ENCODE measurements at regions not wholly inside any gene's neighbourhood (a gene's known extent, or its start where the extent isn't known, plus 50 kb on each side); places are given as distances from the start of the nearest gene placed in this dataset.

DNA sequence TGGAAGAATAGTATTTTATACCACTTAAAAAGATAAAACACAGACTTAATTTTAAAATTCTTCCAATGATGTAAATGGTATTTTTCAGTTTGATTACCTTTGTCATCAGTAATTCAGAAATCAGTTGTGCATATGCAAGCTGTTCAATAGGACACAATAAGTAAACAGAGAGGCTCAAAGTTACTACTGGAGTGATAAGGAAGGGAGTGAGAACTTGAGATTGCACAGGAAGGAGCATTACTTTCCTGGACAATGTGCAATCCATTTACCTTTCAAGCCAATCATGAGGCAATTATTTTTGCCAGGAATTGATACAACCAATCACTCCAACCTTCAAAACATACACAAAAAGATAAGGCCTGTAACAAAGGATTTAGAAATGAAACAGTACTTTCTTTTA lies 1024.3 kb downstream of the RAPGEF2 start:
- ATAC-seq = no peak
- TF ChIP-seq, protein P1, sequence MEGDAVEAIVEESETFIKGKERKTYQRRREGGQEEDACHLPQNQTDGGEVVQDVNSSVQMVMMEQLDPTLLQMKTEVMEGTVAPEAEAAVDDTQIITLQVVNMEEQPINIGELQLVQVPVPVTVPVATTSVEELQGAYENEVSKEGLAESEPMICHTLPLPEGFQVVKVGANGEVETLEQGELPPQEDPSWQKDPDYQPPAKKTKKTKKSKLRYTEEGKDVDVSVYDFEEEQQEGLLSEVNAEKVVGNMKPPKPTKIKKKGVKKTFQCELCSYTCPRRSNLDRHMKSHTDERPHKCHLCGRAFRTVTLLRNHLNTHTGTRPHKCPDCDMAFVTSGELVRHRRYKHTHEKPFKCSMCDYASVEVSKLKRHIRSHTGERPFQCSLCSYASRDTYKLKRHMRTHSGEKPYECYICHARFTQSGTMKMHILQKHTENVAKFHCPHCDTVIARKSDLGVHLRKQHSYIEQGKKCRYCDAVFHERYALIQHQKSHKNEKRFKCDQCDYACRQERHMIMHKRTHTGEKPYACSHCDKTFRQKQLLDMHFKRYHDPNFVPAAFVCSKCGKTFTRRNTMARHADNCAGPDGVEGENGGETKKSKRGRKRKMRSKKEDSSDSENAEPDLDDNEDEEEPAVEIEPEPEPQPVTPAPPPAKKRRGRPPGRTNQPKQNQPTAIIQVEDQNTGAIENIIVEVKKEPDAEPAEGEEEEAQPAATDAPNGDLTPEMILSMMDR (IDR thresholded peaks at IDR 0.05) = no peak
- intact Hi-C loops (cut with DNase I) = no loop called here

DNA sequence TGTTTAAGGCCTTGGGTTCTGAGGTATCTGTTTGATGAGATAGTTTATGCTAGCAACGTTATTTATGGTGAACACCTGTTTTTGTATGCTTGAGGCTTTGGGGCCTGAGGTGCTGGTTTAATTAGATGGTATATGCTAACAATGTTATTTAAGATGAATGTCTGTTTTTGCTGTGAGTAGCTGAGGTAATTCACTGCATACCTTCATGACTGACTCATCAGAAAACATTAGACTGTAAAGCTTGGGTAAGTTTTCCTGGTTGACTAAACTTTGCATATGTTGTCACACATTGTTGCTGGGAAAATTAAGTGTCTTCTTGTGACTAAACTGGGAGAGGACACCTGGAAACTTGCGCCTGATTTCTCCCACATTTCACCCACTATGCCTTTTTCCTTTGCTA lies 1026.6 kb downstream of the RAPGEF2 start:
- intact Hi-C loops (cut with DNase I) = no loop called here
- Histone ChIP-seq H3K36me3 (ENCODE audit: insufficient read depth in 1 of 2, low read depth in 1 of 2) (no peaks in the 10 kb centered on the region), H3K27ac (no peak overlapping the region), H3K27me3 (ENCODE audit: insufficient read depth in 3 of 3, low read length in 2 of 3) (no peaks in the 10 kb centered on the region), H3K9me3 (peaks cover under 1% of the 10 kb centered on the region), H3K4me1 (no peaks in the 10 kb centered on the region), H3K4me3 (no peak overlapping the region)
- 58 to 62% (median 58%) methylated on average over 2 of the region's 2 CpGs for WGBS, 3 donors
- DNase-seq (no peak), ATAC-seq (no peak)
- TF ChIP-seq, protein P1 (IDR thresholded peaks at IDR 0.05) = no peak

More for the DNA sequence above, 1024.3 kb downstream of the RAPGEF2 start:
- DNase-seq = no peak
- Histone ChIP-seq H3K4me1 (no peaks in the 10 kb centered on the region), H3K4me3 (no peak overlapping the region), H3K9me3 (no peaks in the 10 kb centered on the region), H3K27me3 (ENCODE audit: insufficient read depth in 3 of 3, low read length in 2 of 3) (no peaks in the 10 kb centered on the region), H3K27ac (no peak overlapping the region), H3K36me3 (ENCODE audit: insufficient read depth in 1 of 2, low read depth in 1 of 2) (no peaks in the 10 kb centered on the region)

DNA sequence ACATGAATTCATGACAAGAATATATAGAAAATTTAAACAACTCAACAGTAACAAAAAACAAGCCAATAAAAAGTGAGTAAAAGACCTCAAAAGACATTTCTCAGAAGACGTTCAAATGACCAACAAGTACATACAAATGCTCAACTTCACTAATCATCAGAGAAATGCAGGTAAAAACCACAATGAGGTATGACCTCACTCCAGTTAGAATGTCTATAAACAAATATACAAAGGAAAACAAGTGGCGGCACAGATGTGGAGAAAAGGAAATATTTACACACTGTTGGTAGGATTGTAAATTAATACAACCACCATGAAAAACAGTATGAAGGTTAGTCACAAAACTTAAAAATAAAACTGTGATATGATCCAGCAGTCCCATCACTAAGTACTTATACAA lies 1033.1 kb downstream of the RAPGEF2 start:
- DNase-seq = no peak
- WGBS, 3 donors = 73 to 85% (median 74%) methylated on average over 2 of the region's 2 CpGs

DNA sequence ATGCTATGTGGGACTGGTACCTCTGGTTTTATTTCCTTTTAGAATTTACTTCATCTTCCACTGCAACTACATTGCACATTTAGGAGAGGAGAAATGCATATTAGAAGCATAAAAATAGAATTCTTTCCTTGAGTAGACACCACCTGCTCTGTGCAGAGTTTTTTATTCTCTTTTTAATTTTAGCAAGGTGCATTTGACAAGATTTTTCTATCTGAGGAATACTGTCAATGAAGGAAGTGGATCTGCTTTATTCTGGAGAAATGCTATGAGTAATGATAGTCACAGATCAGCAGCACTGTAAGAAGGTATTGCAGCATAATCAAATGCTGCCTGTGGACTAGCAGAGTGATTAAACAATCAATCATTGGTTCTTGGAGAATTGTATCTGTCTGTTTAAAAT lies 1038.3 kb downstream of the RAPGEF2 start:
- no peaks in the 10 kb centered on the region for H3K27me3 ChIP-seq (ENCODE audit: insufficient read depth in 3 of 3, low read length in 2 of 3)
- no peak overlapping the region for H3K27ac ChIP-seq
- intact Hi-C loops (cut with DNase I) = no loop called here
- H3K4me3 ChIP-seq = no peak overlapping the region
- peaks cover 3% of the 10 kb centered on the region for H3K9me3 ChIP-seq
- ATAC-seq (no peak), DNase-seq (no peak)
- no peaks in the 10 kb centered on the region for H3K36me3 ChIP-seq (ENCODE audit: insufficient read depth in 1 of 2, low read depth in 1 of 2)
- TF ChIP-seq, protein P1 (IDR thresholded peaks at IDR 0.05) = no peak
- H3K4me1 ChIP-seq = no peaks in the 10 kb centered on the region

More for the DNA sequence above, 1033.1 kb downstream of the RAPGEF2 start:
- Histone ChIP-seq H3K27ac (no peak overlapping the region), H3K4me3 (no peak overlapping the region), H3K27me3 (ENCODE audit: insufficient read depth in 3 of 3, low read length in 2 of 3) (no peaks in the 10 kb centered on the region), H3K9me3 (peaks cover 5% of the 10 kb centered on the region), H3K4me1 (no peaks in the 10 kb centered on the region), H3K36me3 (ENCODE audit: insufficient read depth in 1 of 2, low read depth in 1 of 2) (no peaks in the 10 kb centered on the region)
- intact Hi-C loops (cut with DNase I) = no loop called here
- no peak for ATAC-seq
- TF ChIP-seq, protein P1 (IDR thresholded peaks at IDR 0.05) = no peak

DNA sequence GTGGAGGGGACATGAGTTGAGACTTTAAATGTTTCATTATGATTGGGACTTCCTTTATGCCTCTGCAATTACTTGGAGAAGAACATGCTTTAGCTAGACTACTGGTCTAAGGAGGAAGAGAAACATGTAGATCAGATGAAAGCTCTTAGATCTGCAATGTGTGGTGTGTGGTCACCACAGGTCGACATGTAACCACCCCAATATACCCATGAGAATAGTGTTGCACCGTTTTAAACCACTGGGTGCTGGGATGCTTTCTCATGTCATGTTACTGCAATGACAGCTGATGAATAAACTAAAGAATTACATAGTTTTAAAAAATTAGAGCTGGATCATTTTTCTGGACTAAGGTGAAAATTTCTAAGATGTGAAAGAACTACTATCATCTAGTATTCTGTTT lies 1039.7 kb downstream of the RAPGEF2 start:
- no peaks in the 10 kb centered on the region for H3K4me1 ChIP-seq
- no peak overlapping the region for H3K4me3 ChIP-seq
- no peaks in the 10 kb centered on the region for H3K36me3 ChIP-seq (ENCODE audit: insufficient read depth in 1 of 2, low read depth in 1 of 2)
- intact Hi-C loops (cut with DNase I) = no loop called here
- DNase-seq = no peak
- WGBS, 3 donors = 56 to 66% (median 60%) methylated on average over 2 of the region's 2 CpGs
- H3K9me3 ChIP-seq = peaks cover 3% of the 10 kb centered on the region
- no peaks in the 10 kb centered on the region for H3K27me3 ChIP-seq (ENCODE audit: insufficient read depth in 3 of 3, low read length in 2 of 3)
- no peak overlapping the region for H3K27ac ChIP-seq
- TF ChIP-seq, protein P1 (IDR thresholded peaks at IDR 0.05) = no peak
- ATAC-seq = no peak
